Activated T-helper 1 cell treated with anti-CD3 and anti-CD28 coated beads, Interleukin-12 subunit alpha, Interleukin-12 subunit beta, Interleukin-2, Interleukin-4 antibody, amounts not matched to agents 30 ng/mL and 10 ng/mL and 1 ng/mL, durations not matched to agents 14 hours and 24 hours and 36 hours (primary cell): ENCODE measurements at regions not wholly inside any gene's neighbourhood (a gene's known extent, or its start where the extent isn't known, plus 50 kb on each side); places are given as distances from the start of the nearest gene placed in this dataset.

Source experiments
- DNase-seq: peaks from one replicate; pipeline ENCODE4 v3.0.0; 2021; ENCODE audit warnings: low spot score
- H3K27ac Mint-ChIP-seq: one replicate; pipeline ENCODE4 v1.8.0; 2021; ENCODE audit warnings: mild to moderate bottlenecking, mixed read lengths
- H3K27me3 Mint-ChIP-seq: one replicate; pipeline ENCODE4 v1.8.0; 2022; ENCODE audit warnings: mild to moderate bottlenecking, moderate library complexity, mixed read lengths; ENCODE audit not compliant: insufficient read depth
- H3K36me3 Mint-ChIP-seq: one replicate; pipeline ENCODE4 v1.8.0; 2021; ENCODE audit warnings: low read depth, mixed read lengths
- H3K4me1 Mint-ChIP-seq: one replicate; pipeline ENCODE4 v1.8.0; 2021; ENCODE audit warnings: low read depth, mixed read lengths
- H3K4me3 Mint-ChIP-seq: one replicate; pipeline ENCODE4 v1.8.0; 2021; ENCODE audit warnings: mild to moderate bottlenecking, moderate library complexity, mixed read lengths
- H3K9me3 Mint-ChIP-seq: one replicate; pipeline ENCODE4 v1.8.0; 2021; ENCODE audit warnings: mixed read lengths
- intact Hi-C: fragments of 100-400 bp; cut with micrococcal nuclease; formaldehyde crosslinking; loops from one replicate; pipeline ENCODE4 v1.15.1; 2024

DNA sequence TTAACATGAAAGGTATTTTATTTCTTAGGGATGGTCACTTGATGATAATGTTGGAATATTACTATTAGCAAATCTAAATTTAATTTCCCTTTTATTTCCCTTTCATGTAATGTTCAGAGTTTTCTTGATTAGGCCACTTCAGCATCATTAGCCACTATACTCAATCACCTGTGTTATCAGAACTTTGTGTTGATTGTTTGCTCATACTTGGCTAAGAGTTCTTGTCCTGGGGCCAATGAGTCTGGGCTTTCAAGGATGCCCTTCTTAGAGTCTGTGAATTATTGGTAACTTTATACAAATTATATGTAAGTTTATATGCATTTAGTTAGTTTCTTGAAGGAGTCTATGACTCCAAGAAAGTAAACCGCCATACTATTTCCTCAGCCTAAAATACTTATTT lies 408.0 kb upstream of the DDX18 start:
- intact Hi-C loops = no loop called here
- no peak overlapping the region for H3K27ac Mint-ChIP-seq
- H3K9me3 Mint-ChIP-seq = no peaks in the 10 kb centered on the region
- H3K4me3 Mint-ChIP-seq = no peak overlapping the region
- no peak for DNase-seq
- H3K27me3 Mint-ChIP-seq = no peaks in the 10 kb centered on the region
- no peaks in the 10 kb centered on the region for H3K4me1 Mint-ChIP-seq
- no peaks in the 10 kb centered on the region for H3K36me3 Mint-ChIP-seq

DNA sequence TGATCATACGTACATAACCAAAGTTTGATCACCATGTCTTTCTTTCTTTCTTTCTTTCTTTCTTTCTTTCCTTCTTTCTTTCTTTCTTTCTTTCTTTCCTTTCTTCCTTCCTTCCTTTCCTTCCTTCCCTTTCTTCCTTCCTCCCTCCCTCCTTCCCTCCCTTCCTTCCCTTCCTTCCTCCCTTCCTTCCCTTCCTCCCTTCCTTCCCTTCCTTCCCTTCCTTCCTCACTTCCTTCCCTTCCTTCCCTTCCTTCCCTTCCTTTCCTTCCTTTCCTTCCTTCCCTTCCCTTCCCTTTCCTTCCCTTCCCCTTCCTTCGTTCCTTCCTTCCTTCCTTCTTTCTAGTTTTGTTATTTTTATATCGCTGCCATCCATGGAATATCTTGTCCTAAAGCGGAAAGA lies 406.7 kb upstream of the DDX18 start:
- H3K9me3 Mint-ChIP-seq = no peaks in the 10 kb centered on the region
- no peaks in the 10 kb centered on the region for H3K27me3 Mint-ChIP-seq
- no peaks in the 10 kb centered on the region for H3K4me1 Mint-ChIP-seq
- no peaks in the 10 kb centered on the region for H3K36me3 Mint-ChIP-seq
- intact Hi-C loops = no loop called here
- no peak for DNase-seq
- H3K4me3 Mint-ChIP-seq = no peak overlapping the region
- no peak overlapping the region for H3K27ac Mint-ChIP-seq

DNA sequence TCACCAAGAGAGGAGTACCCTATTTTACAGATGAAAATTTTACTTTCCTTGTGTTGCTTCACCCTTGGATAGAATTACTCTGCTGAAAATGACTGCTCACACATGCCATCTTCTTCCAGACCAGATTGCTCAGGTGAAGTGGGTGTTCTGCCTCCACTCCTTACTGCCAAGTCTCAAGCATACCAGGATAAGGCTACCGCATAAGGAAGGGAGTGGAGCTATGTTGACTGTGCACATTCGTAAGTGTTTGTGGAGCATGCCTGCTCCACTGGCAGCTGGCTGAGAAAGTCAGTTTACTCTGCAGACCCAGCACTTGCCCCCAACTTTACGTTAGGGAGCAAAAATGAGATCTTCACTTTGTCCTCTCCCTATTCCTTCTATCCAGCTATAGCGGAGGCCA lies 405.0 kb upstream of the DDX18 start:
- Mint-ChIP-seq H3K4me1 (no peaks in the 10 kb centered on the region), H3K27ac (no peak overlapping the region), H3K36me3 (no peaks in the 10 kb centered on the region), H3K4me3 (no peak overlapping the region), H3K9me3 (no peaks in the 10 kb centered on the region), H3K27me3 (no peaks in the 10 kb centered on the region)
- intact Hi-C loops = no loop called here
- no peak for DNase-seq

DNA sequence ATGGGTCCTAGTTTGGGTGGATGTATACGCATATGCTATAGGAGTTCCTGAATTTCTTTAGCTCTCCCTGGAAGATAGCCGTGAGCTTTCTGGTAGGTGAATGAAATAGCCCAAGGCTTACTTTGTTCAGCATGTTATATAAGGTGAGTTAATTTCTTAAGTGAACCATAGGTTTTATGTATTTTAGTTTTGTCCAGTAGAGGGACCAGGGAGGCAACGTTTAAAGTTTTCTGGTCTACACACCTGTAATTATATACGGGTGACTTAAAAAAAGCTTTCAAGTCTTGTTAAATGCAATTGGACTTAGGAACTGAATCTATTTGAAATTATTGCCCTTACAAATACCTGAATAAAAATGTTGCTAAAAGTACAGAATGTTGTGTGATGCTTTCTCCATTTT lies 402.5 kb upstream of the DDX18 start:
- peaks cover 3% of the 10 kb centered on the region for H3K9me3 Mint-ChIP-seq
- H3K4me1 Mint-ChIP-seq = no peaks in the 10 kb centered on the region
- intact Hi-C loops = no loop called here
- H3K27me3 Mint-ChIP-seq = no peaks in the 10 kb centered on the region
- H3K27ac Mint-ChIP-seq = no peak overlapping the region
- DNase-seq = no peak
- no peak overlapping the region for H3K4me3 Mint-ChIP-seq
- H3K36me3 Mint-ChIP-seq = no peaks in the 10 kb centered on the region

DNA sequence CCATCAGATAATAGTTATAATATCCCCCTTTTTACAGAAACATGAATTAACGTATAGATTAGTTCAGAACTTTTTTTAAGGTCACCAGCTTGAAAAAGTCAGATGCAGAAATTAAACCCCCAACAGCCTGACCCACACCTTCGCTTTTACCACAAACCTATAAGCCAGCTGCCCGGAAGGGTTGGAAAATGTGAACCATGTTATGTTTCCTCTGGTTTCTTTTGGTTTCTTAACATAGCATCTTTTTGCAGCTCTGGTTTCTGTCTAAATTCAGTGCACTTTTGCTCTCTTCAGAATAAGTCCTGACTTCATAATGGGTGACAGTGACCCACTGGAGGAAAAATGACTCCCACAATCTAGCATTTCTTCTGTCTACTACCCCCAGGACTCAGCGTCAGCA lies 381.7 kb upstream of the DDX18 start:
- Mint-ChIP-seq H3K9me3 (no peaks in the 10 kb centered on the region), H3K36me3 (no peaks in the 10 kb centered on the region), H3K4me3 (no peak overlapping the region), H3K27me3 (no peaks in the 10 kb centered on the region), H3K4me1 (no peaks in the 10 kb centered on the region), H3K27ac (no peak overlapping the region)
- DNase-seq = no peak
- intact Hi-C loops = no loop called here

DNA sequence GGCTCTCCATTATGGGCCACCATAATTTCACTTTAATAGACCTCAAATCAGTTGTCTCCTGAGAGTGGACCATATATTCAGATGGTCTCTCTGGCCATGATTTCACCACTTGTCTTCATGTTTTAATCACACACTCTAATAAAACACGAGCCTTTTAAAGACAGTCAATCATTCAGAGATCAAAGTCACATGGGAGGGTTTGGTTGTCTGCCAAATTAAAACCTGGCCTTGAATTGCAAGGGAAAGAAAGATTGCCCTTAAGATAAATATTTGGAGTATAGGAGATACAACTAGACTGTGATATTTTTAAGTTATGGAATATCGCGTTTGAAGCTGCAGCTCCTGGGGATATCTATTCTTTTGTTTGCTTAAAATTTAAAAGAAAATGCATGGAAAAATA lies 377.8 kb upstream of the DDX18 start:
- Mint-ChIP-seq H3K27ac (no peak overlapping the region), H3K27me3 (no peaks in the 10 kb centered on the region)
- intact Hi-C loops = no loop called here

DNA sequence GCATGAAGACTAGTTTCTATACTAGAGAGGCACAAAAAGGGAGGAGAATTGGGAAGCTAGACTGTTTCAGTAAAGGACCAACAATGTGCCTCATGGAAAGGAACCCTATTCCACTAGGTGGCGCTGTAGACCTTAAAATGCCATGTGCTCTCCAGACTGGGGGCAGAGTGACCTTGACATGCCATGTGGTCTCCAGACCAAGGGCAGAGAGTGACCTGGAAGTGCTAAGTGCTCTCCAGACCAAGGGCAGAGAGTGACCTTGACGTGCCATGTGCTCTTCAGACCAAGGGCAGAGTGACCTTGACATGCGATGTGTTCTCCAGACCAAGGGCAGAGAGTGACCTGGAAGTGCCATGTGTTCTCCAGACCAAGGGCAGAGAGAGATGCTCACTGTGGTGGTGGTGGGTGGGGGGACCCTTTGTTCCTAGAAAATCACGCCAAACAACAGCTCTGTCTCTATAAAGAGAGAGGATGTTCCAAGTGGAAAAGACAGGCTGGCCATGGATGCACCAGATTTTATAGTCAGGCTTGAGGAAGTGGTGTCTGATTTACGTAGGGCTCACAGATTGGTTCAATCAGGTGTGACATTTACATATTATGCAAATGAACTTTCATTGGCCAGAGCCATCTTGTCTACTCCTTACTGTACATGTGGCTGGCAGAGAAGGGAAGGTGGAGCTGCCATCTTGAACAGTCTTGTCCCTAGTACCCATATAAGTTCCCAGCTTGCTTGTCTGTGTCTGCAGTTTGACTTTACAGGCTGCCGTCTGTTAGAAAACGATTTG lies 344.0 kb upstream of the DDX18 start:
- no peak overlapping the region for H3K27ac Mint-ChIP-seq
- peaks cover 6% of the 10 kb centered on the region for H3K9me3 Mint-ChIP-seq
- H3K4me3 Mint-ChIP-seq = no peak overlapping the region
- intact Hi-C loops = loop anchor here (1.0 to 5.0 kb wide), 3 partner anchors 302 to 532 kb away; no protein-coding TSS in a partner anchor
- DNase-seq = peak; percentile 1
- no peaks in the 10 kb centered on the region for H3K4me1 Mint-ChIP-seq
- no peaks in the 10 kb centered on the region for H3K36me3 Mint-ChIP-seq
- no peaks in the 10 kb centered on the region for H3K27me3 Mint-ChIP-seq

More for the DNA sequence above, 377.8 kb upstream of the DDX18 start:
- DNase-seq = no peak
- no peaks in the 10 kb centered on the region for H3K4me1 Mint-ChIP-seq
- no peak overlapping the region for H3K4me3 Mint-ChIP-seq
- H3K36me3 Mint-ChIP-seq = no peaks in the 10 kb centered on the region
- H3K9me3 Mint-ChIP-seq = no peaks in the 10 kb centered on the region

DNA sequence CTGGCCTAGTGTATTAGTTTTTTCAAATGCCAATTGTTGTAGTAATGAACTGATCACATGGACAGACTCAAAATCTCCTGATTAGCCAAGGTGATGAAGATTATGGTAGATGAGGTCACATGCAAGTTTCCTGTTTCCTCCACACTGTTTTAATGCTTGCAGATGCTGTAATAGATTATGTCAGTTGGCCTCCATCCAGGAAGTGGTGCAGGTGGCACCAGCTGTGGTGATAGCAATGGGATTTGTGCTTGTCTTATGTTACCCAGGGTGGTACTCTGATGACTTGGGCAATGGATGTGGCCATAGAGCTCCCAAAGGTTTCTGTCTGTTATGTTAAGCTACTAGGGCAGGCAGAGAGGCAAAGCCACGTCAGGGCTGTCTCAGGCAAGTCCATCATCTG lies 332.9 kb upstream of the DDX18 start:
- Mint-ChIP-seq H3K27me3 (no peaks in the 10 kb centered on the region), H3K27ac (no peak overlapping the region), H3K4me3 (no peak overlapping the region), H3K4me1 (no peaks in the 10 kb centered on the region), H3K36me3 (no peaks in the 10 kb centered on the region), H3K9me3 (peaks cover 14% of the 10 kb centered on the region)
- DNase-seq = no peak
- intact Hi-C loops = no loop called here

DNA sequence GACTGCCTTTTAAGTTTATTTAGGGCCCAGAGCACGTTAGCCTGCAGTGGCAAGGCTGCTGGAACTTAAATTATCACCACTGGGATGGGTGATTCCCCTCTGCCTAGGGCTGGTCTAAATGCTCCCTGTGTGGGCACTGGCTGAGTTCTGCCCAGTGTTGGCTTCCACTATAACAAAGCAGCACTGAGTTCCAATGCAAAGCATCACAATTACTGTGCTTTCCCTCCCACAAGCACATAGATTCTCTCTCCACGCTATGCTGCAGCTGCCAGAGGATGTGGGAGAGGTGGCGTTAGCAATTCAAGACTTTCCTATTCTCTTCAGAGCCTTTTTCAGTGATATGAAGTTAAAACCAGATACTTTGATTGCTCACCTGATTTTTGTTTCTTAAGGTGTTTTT lies 328.9 kb upstream of the DDX18 start:
- no peaks in the 10 kb centered on the region for H3K36me3 Mint-ChIP-seq
- H3K4me3 Mint-ChIP-seq = no peak overlapping the region
- H3K27ac Mint-ChIP-seq = no peak overlapping the region
- no peak for DNase-seq
- no peaks in the 10 kb centered on the region for H3K27me3 Mint-ChIP-seq
- peaks cover 3% of the 10 kb centered on the region for H3K9me3 Mint-ChIP-seq
- intact Hi-C loops = no loop called here
- no peaks in the 10 kb centered on the region for H3K4me1 Mint-ChIP-seq

DNA sequence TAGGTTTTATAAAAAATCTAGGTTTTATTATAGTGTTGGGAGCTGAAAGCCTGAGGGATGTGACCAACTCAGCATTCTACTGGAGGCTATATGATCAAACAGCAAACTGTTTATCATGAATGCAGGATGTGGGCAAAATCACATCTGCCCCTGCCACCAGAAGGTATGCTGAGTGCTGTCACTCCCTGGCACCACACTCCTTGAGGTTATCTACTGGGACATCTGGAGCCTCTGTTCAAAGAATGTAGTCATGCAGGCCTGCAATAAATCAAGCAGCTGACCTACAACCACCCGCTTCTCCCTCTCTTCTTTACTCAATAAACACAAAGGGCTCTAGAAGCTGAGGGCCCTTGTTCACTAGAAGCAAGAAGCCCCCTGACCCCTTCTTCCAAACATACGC lies 328.4 kb upstream of the DDX18 start:
- intact Hi-C loops = no loop called here
- Mint-ChIP-seq H3K9me3 (peaks cover 3% of the 10 kb centered on the region), H3K27me3 (no peaks in the 10 kb centered on the region), H3K27ac (no peak overlapping the region), H3K36me3 (no peaks in the 10 kb centered on the region), H3K4me3 (no peak overlapping the region), H3K4me1 (no peaks in the 10 kb centered on the region)
- no peak for DNase-seq

DNA sequence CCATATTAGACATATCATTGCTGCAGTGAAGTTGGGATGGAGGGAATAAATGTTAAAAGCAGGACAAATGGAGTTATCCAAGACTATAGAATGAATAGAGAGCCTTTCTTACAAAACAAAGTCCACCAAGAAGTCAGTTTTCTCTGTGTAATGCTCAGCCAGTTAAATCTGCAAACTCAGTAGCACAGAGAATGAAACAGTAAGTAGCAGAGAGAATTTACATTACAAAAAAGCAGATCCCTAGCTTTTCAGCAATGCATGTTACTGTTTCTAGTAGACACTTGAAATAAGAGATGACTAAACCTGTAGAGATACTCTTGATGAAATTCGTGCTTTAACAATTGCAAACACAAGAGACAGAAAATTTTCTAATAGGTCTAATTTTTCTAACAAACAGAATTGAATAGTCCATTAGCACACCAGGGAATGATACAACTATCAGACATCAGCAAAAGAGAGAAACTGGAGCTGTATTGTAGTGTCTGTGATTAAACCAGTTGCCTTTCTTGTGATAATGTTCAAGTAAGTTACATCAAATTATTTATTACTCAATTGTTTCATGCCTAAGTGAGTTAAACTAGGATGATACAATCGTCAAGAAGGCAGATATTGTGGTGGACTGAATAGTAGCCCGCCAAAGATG lies 322.2 kb upstream of the DDX18 start:
- no peaks in the 10 kb centered on the region for H3K27me3 Mint-ChIP-seq

DNA sequence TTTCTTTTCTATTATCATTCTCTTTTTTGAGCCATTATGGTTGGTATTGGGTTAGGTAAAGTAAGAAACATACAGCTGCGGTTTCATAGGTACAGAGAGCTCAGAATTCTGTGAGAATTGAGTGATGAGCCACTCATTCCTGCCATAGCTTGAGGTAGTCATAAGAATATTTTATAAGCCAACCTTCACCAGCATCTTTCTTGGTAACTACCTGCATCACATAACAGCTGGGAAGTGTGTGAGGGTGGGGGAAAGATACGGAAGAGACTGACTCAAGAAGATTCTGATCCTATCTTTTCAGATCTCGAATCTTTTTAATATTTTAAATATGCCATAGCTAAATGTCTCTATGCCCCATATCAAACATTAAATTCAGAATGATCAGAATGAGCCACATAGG lies 313.8 kb upstream of the DDX18 start:
- H3K9me3 Mint-ChIP-seq = no peaks in the 10 kb centered on the region
- H3K4me3 Mint-ChIP-seq = no peak overlapping the region
- H3K36me3 Mint-ChIP-seq = no peaks in the 10 kb centered on the region
- no peak for DNase-seq
- no peak overlapping the region for H3K27ac Mint-ChIP-seq
- no peaks in the 10 kb centered on the region for H3K27me3 Mint-ChIP-seq
- no peaks in the 10 kb centered on the region for H3K4me1 Mint-ChIP-seq
- intact Hi-C loops = no loop called here

More for the DNA sequence above, 322.2 kb upstream of the DDX18 start:
- no peaks in the 10 kb centered on the region for H3K36me3 Mint-ChIP-seq
- no peak overlapping the region for H3K4me3 Mint-ChIP-seq
- H3K4me1 Mint-ChIP-seq = no peaks in the 10 kb centered on the region
- no peak overlapping the region for H3K27ac Mint-ChIP-seq
- DNase-seq = no peak
- H3K9me3 Mint-ChIP-seq = no peaks in the 10 kb centered on the region
- intact Hi-C loops = no loop called here

DNA sequence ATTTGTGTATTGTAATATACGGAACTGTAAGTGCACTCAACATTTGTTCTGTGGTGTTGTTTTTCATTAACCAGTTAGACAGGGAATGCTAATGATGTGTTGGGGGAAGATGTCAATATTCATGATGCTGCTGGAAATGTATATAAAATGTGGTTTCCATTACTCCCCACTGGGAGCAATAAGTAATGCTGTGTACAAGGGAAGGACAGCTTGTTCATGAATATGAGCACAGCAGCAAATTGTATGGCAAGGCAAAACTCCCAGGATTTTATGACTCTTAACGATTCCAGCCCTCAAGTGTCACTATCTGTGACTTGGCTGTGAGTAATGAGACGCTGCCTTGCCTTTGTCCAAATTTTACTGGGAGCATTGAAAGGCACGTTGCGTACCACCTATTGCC lies 312.4 kb upstream of the DDX18 start:
- intact Hi-C loops = no loop called here
- Mint-ChIP-seq H3K27ac (no peak overlapping the region), H3K36me3 (no peaks in the 10 kb centered on the region)

More for the DNA sequence above, 312.4 kb upstream of the DDX18 start:
- no peaks in the 10 kb centered on the region for H3K9me3 Mint-ChIP-seq
- H3K4me1 Mint-ChIP-seq = no peaks in the 10 kb centered on the region
- no peaks in the 10 kb centered on the region for H3K27me3 Mint-ChIP-seq
- H3K4me3 Mint-ChIP-seq = no peak overlapping the region
- no peak for DNase-seq
